GM19035 (cell line): ENCODE measurements at regions not wholly inside any gene's neighbourhood (a gene's known extent, or its start where the extent isn't known, plus 50 kb on each side); places are given as distances from the start of the nearest gene placed in this dataset.
"Not testable (repeated sequence)": the region's sequence is repeated elsewhere in the genome, so short reads cannot be mapped to it uniquely, and the experiment has no call there.

Experiments
- ATAC-seq: cut with Tn5 transposase; IDR thresholded peaks from one replicate; pipeline ENCODE4 v1.9.1; 2021; ENCODE audit not compliant: unreplicated experiment

DNA sequence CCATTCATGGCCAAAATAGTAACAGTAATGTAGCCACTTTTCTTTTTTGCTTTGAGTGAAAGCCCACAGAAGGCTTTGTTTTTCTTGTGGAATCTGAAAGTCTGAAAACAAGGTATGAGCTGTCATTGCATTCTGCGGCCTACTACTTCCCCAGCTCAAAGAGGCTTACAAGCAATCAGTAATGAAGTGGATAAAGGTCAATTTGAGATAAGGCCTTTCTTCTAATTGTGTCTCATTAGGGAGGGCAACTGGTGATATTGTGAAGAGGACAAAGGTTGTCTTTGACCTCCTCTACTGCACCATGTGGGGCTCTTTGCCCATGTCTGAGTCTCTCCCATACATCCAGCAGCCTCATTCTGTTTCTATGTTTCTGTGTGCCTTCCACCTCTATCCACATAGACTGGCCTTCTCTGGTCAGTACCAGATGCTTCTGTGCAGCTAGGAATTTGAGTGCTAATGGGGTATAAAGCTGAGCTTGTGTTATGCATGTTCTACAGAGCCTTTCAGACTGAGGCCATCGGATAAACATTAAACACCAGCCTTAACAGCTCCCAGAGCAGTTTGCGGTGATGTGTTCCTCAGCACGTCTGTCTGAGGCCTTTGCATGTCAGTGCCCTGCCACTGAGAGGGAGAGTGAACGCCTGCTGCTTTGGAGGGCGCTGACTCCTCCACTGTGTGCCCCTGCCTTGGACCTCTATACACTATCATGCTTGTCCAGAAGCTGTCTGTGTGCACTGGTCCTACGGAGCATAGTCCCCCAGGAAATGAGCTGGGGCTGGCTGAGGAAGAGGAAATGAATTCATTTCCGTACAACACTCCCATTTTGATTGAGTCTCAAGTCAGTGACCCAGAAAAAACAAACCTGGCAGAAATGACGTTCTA, 80.2 kb downstream of the SH2D1A start:
- no peak for ATAC-seq

DNA sequence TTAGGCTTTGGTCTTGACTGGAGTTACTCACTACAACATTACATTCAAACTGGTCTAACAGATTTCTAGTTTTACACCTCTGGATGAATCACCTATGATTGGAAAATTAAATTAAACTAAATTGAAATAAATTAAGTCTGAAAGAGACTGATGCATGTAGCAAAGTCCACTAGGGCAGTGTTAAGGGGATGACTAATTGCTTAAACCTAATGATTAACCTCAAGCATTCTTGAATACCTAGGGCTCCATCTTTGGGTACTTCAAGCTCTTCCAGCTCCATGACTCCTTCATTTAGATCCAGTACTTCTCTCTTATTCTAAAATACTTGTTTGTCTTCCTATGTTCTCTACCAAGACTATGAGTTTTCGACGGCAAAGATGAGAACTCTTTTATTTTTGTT, 86.8 kb downstream of the SH2D1A start:
- no peak for ATAC-seq

DNA sequence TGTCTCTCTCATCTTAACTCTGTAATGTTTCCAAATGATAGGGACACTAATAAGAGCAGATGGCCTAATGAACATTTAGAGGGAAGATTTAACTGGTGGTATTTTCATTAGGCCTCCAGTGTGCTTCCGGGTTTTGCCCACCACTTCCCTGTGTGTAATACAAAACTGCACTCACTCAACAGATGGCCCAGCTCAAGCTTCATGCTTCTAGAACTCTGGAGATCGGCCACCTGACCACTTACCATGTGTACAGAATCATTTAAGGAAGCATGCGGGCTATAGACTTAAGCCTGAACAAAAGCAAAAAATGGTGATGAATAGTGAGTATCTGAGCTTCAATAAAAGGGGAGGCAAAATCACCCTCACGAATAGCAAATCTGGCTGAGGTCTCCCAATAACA, 89.3 kb downstream of the SH2D1A start:
- no peak for ATAC-seq

DNA sequence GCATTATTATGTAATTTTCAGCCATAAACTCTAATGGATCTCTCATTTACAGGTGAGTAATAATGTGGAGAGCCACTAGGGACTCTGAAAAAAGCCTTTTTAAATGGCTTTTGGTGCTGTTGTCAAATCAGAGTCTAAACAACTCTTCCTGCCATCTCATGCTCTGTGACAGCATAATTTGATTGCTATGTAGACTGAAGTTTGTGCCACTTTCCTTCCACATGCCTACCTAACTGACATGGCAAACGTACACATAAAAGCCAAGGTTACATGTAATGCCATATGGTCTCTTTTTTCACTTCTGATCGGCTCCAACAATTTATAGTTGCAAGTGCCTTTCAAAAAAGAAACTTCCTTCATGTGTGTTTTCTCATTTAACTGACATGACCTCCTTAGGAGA, 94.3 kb downstream of the SH2D1A start:
- no peak for ATAC-seq

DNA sequence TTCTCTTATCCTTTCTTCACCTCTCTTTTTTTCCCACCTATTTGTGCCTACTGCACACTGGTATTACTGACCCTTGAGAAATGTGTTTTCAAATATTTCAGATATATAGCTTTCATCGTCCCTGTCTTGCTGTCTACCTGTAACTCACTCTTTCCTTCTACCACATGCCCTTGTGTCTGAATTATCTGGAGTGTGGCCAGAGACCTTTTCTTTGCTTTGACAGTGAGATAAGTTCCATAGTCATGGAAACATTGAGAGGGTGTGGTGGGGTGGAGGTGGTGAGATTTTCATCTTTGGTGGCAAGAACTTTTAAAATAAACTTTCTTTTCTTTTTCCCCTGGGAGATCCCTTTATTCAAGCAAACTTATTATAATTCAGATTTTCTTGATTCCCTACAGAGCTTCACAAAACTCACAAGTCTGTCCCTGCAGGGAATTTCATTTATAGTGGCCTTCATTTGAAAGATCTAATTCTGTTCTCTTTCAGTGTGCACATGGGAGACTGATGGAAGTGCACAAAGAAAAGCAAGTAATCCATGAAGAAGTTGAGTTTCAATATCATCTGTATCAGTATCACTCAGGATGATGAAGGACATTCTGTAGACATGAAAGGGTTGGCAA, 95.7 kb downstream of the SH2D1A start:
- ATAC-seq: no peak

DNA sequence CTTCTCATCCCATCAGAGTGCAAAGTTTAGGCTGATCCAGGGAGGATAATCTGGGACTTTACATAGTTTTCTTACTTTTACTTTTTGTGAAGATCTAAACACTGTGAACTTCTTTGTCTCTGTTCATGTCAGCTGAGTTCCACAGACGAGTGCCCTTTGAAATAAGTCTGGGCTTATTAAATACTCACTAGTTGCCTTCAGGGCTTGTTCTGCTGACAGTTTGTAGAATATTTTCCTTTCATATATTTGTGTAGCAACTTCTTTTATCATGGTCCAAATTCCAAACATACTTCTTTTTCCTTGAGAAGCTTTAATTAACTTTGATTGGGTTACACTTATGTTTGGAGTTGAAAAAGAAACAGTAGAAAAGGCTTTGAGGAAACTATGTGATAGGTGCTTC, 109.6 kb downstream of the SH2D1A start:
- ATAC-seq: no peak

DNA sequence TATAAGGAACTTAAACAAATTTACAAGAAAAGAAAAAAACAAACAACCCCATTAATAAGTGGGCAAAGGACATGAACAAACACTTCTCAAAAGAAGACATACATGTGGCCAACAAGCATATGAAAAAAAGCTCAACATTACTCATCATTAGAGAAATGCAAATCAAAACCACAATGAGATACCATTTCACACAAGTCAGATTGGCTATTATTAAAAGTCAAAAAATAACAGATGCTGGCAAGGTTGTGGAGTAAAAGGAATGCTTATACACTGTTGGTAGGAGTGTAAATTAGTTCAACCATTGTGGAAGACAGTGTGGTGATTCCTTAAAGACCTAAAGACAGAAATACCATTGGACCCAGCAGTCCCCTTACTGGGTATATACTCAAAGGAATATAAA, 113.5 kb downstream of the SH2D1A start:
- ATAC-seq: not testable (repeated sequence)

DNA sequence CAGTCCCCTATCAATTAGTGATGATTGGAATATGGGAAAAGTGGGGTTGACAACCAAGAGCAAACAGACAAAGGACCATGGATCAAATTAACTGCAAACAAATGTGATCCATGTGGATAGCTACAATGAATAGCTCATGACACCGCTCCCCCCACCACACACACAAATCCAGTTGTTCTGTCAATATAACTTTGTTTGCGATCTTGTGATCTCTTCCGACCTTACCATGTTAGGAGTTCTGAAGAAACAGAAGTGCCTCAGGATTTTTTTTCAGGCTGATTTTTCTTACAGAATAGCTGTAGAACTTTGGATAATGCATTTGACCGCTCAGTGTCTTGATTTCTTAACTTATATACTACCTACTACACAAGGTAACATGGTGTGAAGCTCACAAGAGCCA, 116.6 kb downstream of the SH2D1A start:
- ATAC-seq: no peak

DNA sequence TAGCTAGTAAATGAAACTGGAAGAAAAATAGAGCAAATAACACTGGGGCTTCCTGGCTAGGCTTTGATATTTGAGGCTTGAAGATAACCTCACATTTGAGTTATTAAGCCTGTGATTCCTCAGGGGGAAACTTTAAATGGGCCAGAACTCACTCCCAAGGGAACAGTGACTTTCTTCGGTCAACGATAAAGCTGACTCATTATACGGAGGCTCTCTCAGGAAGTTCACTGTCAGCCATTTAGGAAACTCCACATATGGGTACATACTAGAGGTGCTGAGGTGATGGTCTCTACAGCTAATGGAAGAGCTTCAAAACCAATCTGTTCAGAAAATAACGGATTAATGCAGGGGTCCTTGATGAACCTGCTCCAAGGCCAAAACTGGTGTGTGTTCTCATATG, 120.8 kb downstream of the SH2D1A start:
- ATAC-seq: no peak

DNA sequence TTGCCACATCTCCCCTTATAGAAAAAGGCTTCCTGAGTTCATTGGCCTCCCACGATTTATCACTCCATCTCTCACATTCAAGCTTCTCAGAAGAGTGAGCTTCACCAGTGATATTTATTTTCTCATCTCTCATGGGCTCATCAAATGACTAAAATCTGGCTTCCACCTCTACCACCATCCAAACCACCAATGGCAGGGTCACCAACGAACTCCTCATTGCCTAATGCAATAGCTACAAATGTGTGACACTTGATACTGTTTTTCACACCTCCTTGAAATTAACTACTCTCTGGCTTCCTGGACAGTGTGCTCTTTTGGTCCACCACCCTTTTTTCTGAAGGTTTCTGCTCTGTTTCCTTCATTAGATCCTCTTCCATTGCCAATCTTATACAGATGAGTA, 129.0 kb downstream of the SH2D1A start:
- no peak for ATAC-seq

DNA sequence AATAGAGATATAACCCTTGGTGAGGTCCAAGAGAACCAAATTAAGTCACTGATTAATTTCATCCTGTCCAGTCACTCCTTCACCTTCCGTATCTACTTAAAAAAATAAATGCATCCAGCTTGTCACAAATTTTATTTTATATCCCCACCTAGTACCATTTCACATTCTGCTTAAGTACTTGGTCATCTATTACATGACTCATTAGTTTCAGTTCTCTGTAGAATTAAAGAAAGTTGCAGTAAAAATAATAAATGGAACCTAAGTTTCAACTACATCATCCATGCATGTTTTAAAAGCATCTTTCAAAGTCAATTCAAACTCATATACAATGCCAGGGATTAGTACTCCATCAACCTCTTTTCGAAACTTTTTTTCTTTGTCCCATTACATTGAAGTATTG, 130.2 kb downstream of the SH2D1A start:
- no peak for ATAC-seq

DNA sequence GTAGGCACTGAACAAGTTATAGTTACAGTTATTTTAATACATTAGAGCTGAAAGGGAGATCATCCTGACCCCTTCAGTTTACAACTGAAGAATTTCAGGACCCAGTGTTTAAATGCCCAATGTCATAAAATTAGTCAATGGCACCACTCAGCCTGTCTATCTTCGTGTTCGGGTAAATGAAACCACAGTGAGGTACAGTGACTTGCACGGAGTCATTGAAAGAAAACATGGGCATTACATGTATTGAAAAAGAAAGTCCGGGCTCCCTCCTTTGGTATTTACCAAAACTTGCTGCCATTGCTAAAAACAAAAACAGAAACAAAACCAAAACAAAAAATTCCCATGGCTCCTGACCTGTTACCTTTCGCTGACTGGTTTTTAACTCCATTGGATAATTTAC, 131.7 kb downstream of the SH2D1A start:
- no peak for ATAC-seq

DNA sequence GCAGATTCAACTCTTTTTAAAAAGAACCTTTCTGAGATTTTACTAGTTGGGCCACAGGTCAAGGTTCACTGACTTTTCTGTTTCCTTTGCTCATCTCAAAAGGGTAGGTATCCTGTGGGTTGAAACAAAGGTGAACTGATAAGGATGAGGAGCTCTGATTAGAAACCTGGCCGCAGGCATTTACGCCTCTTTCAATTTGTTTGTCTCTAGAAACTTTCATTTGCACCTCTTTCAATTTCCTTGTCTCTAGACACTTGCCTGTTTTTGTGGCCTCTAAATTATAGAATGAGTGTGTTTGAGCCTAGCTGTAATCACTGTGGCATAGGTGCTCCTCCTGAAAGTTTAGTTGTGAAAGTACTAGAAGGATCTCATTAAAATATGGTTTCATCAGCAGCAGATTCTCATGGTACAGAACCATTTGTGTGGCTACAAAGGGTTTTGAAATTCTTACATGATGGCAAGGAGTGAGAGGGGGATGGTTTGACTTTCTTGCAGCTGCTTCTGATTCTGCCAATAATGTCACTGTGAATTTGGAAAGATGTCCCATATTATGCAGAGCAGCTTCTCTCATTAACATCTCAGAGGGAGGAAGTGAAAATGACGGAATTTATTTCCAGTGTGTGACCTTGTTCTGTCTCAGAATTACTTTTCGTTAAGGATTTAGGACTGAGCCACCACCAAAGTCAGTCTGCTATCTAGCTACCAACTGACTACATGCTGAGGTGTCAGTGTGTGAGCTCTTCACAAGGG, 142.2 kb downstream of the SH2D1A start:
- no peak for ATAC-seq

DNA sequence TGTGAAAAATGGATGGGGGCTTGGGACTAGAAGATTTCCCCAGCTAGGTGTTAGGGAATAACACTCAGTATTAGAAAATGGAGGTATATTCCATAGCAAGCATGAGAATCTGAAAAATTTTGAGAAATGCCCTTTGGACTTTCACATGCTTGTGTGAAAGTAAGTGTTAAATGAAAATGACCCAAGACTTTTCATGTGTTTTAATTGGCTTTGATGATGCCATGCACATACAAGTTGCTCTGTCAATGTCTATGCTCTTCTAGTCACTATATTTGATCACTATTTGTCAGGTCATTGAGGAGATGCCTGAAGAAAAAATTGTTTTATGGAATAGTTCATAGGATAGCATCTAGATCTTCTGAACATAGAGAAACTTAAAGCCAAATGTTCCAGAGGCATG, 147.6 kb downstream of the SH2D1A start:
- ATAC-seq: no peak

DNA sequence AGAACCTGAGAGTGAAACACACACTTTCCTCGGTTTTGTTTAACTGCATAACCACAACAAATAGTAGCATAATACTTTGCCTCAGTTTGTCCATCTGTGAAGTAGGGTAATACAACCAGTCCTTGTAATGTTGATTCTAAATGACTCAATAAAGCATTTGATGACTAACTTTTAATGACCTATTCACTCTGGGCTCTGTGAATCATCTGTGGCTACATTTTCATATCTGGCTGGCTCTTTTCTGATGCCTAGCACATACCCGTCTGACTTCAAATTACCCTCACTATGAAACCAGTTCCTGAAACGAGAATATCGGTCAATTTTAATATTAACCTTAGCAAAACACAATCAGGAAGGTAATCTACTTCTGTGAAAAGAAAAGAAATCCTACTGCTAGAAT, 151.0 kb downstream of the SH2D1A start:
- ATAC-seq: no peak

DNA sequence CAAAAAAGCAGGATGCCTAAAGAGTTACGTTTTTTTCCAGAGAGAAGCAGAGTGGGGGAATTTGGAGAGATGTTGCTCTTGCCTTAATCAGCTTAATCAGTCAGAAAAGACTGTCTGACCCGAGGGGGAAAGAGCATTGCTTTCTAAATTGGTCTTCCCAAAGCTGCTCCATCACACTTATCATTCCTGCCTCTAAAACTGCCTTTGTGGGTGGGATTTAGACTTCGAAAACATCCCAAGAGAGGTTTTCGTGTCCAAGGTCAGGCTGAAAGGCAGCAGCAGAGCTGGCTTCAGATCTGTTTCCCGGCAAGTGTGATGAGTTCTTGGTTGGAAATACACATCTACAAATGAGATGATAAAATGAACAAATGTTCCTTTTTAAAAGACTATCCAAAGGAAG, 155.2 kb downstream of the SH2D1A start:
- ATAC-seq: no peak

DNA sequence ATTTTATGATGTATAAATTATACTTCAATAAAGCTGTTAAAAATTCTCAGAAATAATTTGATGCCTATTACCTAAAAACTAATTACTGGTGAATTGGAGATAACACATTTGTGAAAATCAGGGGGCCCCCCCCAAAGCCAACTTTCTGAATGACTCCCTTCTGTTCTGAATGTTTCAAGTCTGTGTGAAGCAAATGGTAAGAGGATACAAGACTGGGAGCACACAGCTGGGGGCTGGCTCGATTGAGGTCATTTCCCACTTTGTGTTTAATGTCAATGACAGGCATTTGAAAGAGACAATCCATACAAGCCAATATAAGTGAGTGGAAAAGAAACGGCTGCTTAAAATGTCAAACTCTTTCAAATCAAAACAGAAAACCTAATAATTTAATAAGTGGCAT, 155.8 kb downstream of the SH2D1A start:
- no peak for ATAC-seq

DNA sequence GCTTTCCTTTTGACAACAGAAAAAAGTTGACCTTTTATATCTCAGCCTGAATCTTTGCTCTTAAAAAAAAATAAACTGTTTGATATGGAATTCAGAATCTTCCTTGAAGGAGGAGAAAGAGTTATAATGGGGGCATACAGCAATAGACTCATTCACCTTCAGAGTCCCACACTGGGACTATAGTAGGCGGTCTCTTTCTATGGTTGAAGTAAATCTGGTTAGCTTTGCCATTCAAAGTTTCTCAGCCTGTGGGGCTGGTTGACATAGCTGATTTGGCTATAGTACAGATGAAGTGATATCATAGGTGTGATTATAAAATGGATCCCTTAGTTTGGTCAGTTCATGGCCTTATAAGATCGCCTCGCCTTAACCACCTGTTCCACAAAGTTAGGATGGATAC, 156.2 kb downstream of the SH2D1A start:
- no peak for ATAC-seq

DNA sequence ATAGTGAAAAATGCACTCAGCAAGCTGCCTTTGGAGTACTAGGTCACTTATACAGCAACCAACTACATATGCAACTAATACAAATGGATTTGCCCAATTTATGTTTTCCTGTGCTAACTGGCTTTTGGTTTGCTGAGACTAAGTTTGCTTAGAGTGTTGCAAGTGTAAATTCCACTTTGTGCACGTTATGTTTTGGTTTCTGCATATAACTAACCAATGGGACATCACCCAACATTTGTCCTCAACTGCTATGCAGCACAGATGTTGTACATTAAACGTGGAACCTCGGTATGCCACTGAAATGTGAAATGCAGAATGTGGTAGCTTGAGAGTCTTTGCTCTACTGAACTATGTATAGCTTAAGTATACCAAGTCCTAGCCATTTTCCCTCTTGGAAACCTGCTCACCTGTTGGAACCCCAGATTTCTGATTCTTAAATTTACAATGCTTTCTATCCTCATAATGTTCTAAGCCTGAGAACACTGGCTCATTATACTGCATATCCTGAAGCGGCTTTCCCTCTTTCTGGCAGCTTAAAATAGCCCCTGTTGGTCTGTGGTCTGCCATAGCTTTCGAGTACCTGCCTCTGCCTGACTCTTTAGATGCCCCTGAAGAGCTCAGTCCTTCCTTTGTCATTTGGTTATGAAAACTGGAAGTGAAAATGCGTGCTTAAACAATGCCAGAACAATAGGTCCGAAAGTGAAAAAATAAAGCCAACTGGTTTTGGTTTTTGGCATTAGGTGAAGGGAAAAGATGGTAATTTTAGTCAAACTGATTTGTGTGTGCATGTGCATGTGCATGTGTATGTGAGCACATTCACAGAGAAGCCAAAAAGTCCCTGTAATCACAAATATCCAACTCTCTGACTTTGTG, 158.0 kb downstream of the SH2D1A start:
- ATAC-seq: peak; percentile 90

DNA sequence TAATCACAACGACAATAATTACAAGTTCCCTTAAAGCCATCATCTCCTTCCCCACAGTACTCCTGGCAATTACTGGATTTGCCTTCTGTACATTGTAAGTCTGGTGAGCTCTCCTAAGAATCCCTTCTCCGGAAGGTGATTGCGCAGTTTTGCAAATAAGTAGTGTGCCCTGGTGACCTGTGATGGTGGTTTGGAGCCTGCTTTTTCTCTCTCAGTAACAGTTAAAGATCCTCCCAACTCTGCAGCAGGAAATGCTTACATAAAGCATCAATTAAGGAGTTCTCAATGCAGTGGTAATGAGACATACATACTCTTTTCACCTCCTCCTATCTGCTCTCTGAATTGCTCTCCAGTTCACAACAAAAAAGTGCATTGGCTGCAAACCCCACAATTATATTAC, 159.7 kb downstream of the SH2D1A start:
- no peak for ATAC-seq

DNA sequence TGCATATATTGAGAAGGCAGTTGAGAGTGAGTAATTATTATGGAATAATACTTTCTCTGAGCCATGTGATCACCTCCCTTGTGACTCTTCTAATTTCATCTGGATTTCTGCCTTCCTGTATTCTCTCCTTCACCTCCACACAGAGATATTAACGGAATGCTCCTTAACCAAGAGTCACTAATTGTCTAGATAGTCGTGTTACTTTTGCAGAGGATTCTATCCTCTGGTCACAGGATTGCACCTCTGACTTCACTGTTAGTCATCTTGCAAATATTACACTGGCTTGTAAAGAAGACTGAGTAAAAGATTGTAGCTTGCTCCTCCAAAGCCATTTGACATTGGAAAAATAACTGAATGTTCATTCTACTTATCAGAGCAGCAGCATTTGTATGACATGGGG, 160.9 kb downstream of the SH2D1A start:
- ATAC-seq: no peak
